H9 (cell line): ENCODE measurements at regions not wholly inside any gene's neighbourhood (a gene's known extent, or its start where the extent isn't known, plus 50 kb on each side); places are given as distances from the start of the nearest gene placed in this dataset.

ENCODE experiments used
- DNase-seq: peaks from one replicate; pipeline ENCODE4 v3.0.0-alpha.2; 2017
- H2AFZ ChIP-seq: one replicate; pipeline ENCODE4 v1.6.1; 2013; ENCODE audit warnings: mild to moderate bottlenecking, low read length, control low read depth, moderate library complexity
- H2AK5ac ChIP-seq: 2 replicates; pipeline ENCODE4 v1.6.1; 2013; ENCODE audit warnings: low read length, control low read depth, mixed read lengths; ENCODE audit not compliant: insufficient read length
- H2BK120ac ChIP-seq: one replicate; pipeline ENCODE4 v1.6.1; 2013; ENCODE audit warnings: low read depth, mild to moderate bottlenecking, low read length, control low read depth, inconsistent platforms; ENCODE audit not compliant: poor library complexity, severe bottlenecking
- H2BK12ac ChIP-seq: 2 replicates; pipeline ENCODE4 v1.6.1; 2013; ENCODE audit warnings: low read length, control low read depth, mixed read lengths, low read depth; ENCODE audit not compliant: insufficient read length
- H2BK15ac ChIP-seq: 2 replicates; pipeline ENCODE4 v1.6.1; 2013; ENCODE audit warnings: low read depth, low read length, control low read depth
- H2BK20ac ChIP-seq: one replicate; pipeline ENCODE4 v1.6.1; 2013; ENCODE audit warnings: low read depth, mild to moderate bottlenecking, low read length, control low read depth, inconsistent platforms; ENCODE audit not compliant: poor library complexity, severe bottlenecking
- H2BK5ac ChIP-seq: 2 replicates; pipeline ENCODE4 v1.6.1; 2013; ENCODE audit warnings: low read length, control low read depth, mixed read lengths; ENCODE audit not compliant: insufficient read length
- H3K14ac ChIP-seq: 2 replicates; pipeline ENCODE4 v1.6.1; 2013; ENCODE audit warnings: low read length, control low read depth; ENCODE audit not compliant: insufficient read depth
- H3K18ac ChIP-seq: 2 replicates; pipeline ENCODE4 v1.6.1; 2013; ENCODE audit warnings: low read depth, mild to moderate bottlenecking, mixed read lengths, low read length, control low read depth; ENCODE audit not compliant: insufficient read length
- H3K23ac ChIP-seq: 2 replicates; pipeline ENCODE4 v1.6.1; 2013; ENCODE audit warnings: low read length, control low read depth, mixed read lengths, low read depth; ENCODE audit not compliant: insufficient read length
- H3K23me2 ChIP-seq: 2 replicates; pipeline ENCODE4 v1.6.1; 2013; ENCODE audit warnings: low read depth, mild to moderate bottlenecking, mixed read lengths, low read length, control low read depth; ENCODE audit not compliant: insufficient read length, poor library complexity, severe bottlenecking
- H3K27ac ChIP-seq: 2 replicates; pipeline ENCODE4 v1.5.1; 2013; ENCODE audit warnings: low read length, control low read depth, mixed read lengths, low read depth; ENCODE audit not compliant: insufficient read length
- H3K27me3 ChIP-seq: 2 replicates; pipeline ENCODE4 v1.6.1; 2013; ENCODE audit warnings: low read length, control low read depth, inconsistent platforms; ENCODE audit not compliant: insufficient read depth
- H3K4ac ChIP-seq: 2 replicates; pipeline ENCODE4 v1.6.1; 2013; ENCODE audit warnings: low read depth, mild to moderate bottlenecking, control low read depth, inconsistent platforms, low read length, moderate library complexity
- H3K4me1 ChIP-seq: 2 replicates; pipeline ENCODE4 v1.6.1; 2013; ENCODE audit warnings: low read length, control low read depth, inconsistent platforms; ENCODE audit not compliant: insufficient read depth
- H3K4me2 ChIP-seq: 2 replicates; pipeline ENCODE4 v1.6.1; 2013; ENCODE audit warnings: low read length, control low read depth, mixed read lengths; ENCODE audit not compliant: insufficient read length, insufficient read depth
- H3K56ac ChIP-seq: 2 replicates; pipeline ENCODE4 v1.6.1; 2013; ENCODE audit warnings: low read depth, mild to moderate bottlenecking, mixed read lengths, low read length, control low read depth; ENCODE audit not compliant: insufficient read length
- H3K79me1 ChIP-seq: 2 replicates; pipeline ENCODE4 v1.6.1; 2013; ENCODE audit warnings: low read depth, mild to moderate bottlenecking, moderate library complexity, low read length, control low read depth, inconsistent platforms; ENCODE audit not compliant: insufficient read depth, poor library complexity, severe bottlenecking
- H3K79me2 ChIP-seq: 2 replicates; pipeline ENCODE4 v1.6.1; 2013; ENCODE audit warnings: low read length, control low read depth, inconsistent platforms; ENCODE audit not compliant: insufficient read depth
- H3K9ac ChIP-seq: 2 replicates; pipeline ENCODE4 v1.6.1; 2013; ENCODE audit warnings: low read length, control low read depth, mixed read lengths; ENCODE audit not compliant: insufficient read length; ENCODE audit errors: extremely low read depth
- H3K9me3 ChIP-seq: one replicate; pipeline ENCODE4 v1.6.1; 2013; ENCODE audit warnings: low read depth, low read length, inconsistent platforms; ENCODE audit not compliant: control insufficient read depth
- H3T11ph ChIP-seq: one replicate; pipeline ENCODE4 v1.6.1; 2013; ENCODE audit warnings: mild to moderate bottlenecking, low read length, control low read depth, inconsistent platforms
- H4K20me1 ChIP-seq: one replicate; pipeline ENCODE4 v1.6.1; 2013; ENCODE audit not compliant: control insufficient read depth, insufficient read length, insufficient read depth
- H4K5ac ChIP-seq: 2 replicates; pipeline ENCODE4 v1.6.1; 2013; ENCODE audit warnings: low read depth, mild to moderate bottlenecking, mixed read lengths, low read length, control low read depth; ENCODE audit not compliant: insufficient read length
- H4K8ac ChIP-seq: replicated peaks from 2 replicates; pipeline ENCODE4 v1.6.1; 2013; ENCODE audit warnings: low read length, control low read depth, mixed read lengths, low read depth; ENCODE audit not compliant: insufficient read length
- H4K91ac ChIP-seq: 2 replicates; pipeline ENCODE4 v1.6.1; 2013; ENCODE audit warnings: low read depth, mild to moderate bottlenecking, moderate library complexity, mixed read lengths, low read length, control low read depth; ENCODE audit not compliant: insufficient read length
- H3K27ac Mint-ChIP-seq, 3 experiments: 2 replicates in 2 of 3; 3 replicates in 1 of 3; pipeline ENCODE4 v1.8.0; 2020 to 2021; ENCODE audit warnings: mixed read lengths in 3 of 3, mild to moderate bottlenecking in 1 of 3, moderate library complexity in 1 of 3
- H3K27me3 Mint-ChIP-seq: 2 replicates; pipeline ENCODE4 v1.8.0; 2021; ENCODE audit warnings: low read depth, mild to moderate bottlenecking, moderate library complexity, mixed read lengths
- H3K36me3 Mint-ChIP-seq, 3 experiments: 2 replicates in 2 of 3; 3 replicates in 1 of 3; pipeline ENCODE4 v1.8.0; 2020 to 2021; ENCODE audit warnings: low read depth in 3 of 3, mixed read lengths in 3 of 3; ENCODE audit not compliant: insufficient read depth in 1 of 3
- H3K4me1 Mint-ChIP-seq, 2 experiments: 2 replicates each; pipeline ENCODE4 v1.8.0; 2020; ENCODE audit warnings: mixed read lengths in 2 of 2
- H3K4me3 Mint-ChIP-seq, 2 experiments: 2 replicates in 1 of 2; 3 replicates in 1 of 2; pipeline ENCODE4 v1.8.0; 2020 to 2021; ENCODE audit warnings: mild to moderate bottlenecking in 2 of 2, mixed read lengths in 2 of 2, moderate library complexity in 1 of 2
- H3K9me3 Mint-ChIP-seq, 2 experiments: 2 replicates in 1 of 2; 3 replicates in 1 of 2; pipeline ENCODE4 v1.8.0; 2020; ENCODE audit warnings: mild to moderate bottlenecking in 2 of 2, mixed read lengths in 2 of 2, moderate library complexity in 1 of 2
- CTCF ChIP-seq: fragments of 200-600 bp; sonication (generic); conservative IDR thresholded peaks from 3 replicates; pipeline ENCODE4 v1.8.0; 2021; ENCODE audit warnings: antibody characterized with exemption, mild to moderate bottlenecking
- WGBS: extraction: QIAGEN DNeasy Blood & Tissue Kit; methylation state at CpG from one replicate; pipeline ENCODE4 v1.1.7; 2013; ENCODE audit warnings: missing lambda C conversion rate, low lambda C conversion rate, mixed read lengths; ENCODE audit not compliant: insufficient read length; ENCODE audit errors: extremely low coverage; 5-methylcytosine and 5-hydroxymethylcytosine counted together

DNA sequence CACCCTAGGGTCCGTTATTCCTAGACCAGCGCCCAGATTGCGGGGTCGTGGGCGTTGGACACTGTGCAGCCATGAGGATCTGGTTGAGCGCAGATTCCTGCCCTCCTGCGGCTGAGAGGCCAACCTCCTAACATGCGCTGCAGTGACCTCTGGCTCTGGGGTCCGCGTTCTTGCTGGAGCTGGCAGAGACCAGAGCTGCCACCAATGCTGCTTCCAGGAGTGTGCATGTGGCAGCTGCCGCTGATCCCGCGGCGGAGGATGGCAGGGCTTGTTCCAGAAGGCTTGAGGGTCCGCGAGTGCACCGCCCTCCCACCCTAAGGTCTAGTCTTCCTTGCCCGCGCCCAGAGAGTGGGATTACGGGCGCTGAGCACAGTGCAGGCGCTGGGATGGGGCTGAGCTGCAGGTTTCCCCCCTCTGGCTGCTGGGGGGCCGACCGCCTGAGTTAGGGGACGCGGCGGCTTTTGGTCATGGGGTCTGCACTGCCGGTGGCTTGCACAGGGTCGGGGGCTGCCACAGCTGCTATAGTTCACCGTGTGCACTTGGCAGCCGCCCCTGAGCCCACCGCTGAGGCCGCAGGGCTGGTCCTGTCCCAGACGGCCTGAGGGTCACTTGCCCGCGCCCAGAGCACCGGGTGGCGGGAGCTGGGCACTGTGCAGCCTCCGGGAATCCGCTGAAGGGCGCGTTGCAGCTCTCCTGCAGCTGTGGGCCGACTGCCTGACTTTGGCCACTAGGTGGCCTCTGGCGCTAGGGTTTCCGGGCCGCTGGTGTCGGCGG, 145.9 kb downstream of the CCDC74A start:
- H3K79me1 ChIP-seq = no peaks in the 10 kb centered on the region
- H3K23me2 ChIP-seq = peaks cover 6% of the 10 kb centered on the region
- no peak overlapping the region for H3K23ac ChIP-seq
- Mint-ChIP-seq H3K27ac (no peak overlapping the region), H3K4me3 (peak overlapping the region; percentile 57 to 79), H3K36me3 (peaks cover 0 to 5% (median 3%) of the 10 kb centered on the region in 3 experiments; a peak in 2 of 7 replicates), H3K9me3 (peaks cover 7 to 10% of the 10 kb centered on the region in 2 experiments; a peak in 4 of 5 replicates), H3K4me1 (no peaks in the 10 kb centered on the region), H3K27me3 (peaks cover 55% of the 10 kb centered on the region)
- H2BK120ac ChIP-seq = no peak overlapping the region
- H3K4me2 ChIP-seq = peak overlapping the region; percentile 53
- H3K56ac ChIP-seq = no peak overlapping the region
- H3K14ac ChIP-seq = no peak overlapping the region
- no peak overlapping the region for H4K91ac ChIP-seq
- H3K4me1 ChIP-seq = no peaks in the 10 kb centered on the region
- H2AFZ ChIP-seq = no peak overlapping the region
- H2AK5ac ChIP-seq = no peak overlapping the region
- no peak overlapping the region for H3K4ac ChIP-seq
- H3K27me3 ChIP-seq = peaks cover 8% of the 10 kb centered on the region; the same call in 1 of the 2 replicates
- H3K79me2 ChIP-seq = no peaks in the 10 kb centered on the region
- H3K9me3 ChIP-seq = no peaks in the 10 kb centered on the region
- no peak overlapping the region for H2BK12ac ChIP-seq
- H3K9ac ChIP-seq = no peak overlapping the region
- H3K27ac ChIP-seq = no peak overlapping the region
- H3K18ac ChIP-seq = no peak overlapping the region
- TF ChIP-seq CTCF = peak; percentile 91
- WGBS = no CpG with 5 or more reads among the region's 48 CpGs
- no peak overlapping the region for H2BK20ac ChIP-seq
- H4K8ac ChIP-seq = no peak overlapping the region
- no peak overlapping the region for H4K5ac ChIP-seq
- no peaks in the 10 kb centered on the region for H4K20me1 ChIP-seq
- no peak overlapping the region for H3T11ph ChIP-seq
- H2BK5ac ChIP-seq = no peak overlapping the region
- peak; percentile 83 for DNase-seq
- H2BK15ac ChIP-seq = no peak overlapping the region
